Transverse colon (tissue), 4 donors: ENCODE measurements at regions not wholly inside any gene's neighbourhood (a gene's known extent, or its start where the extent isn't known, plus 50 kb on each side); places are given as distances from the start of the nearest gene placed in this dataset.

Source experiments
- CTCF ChIP-seq, 5 experiments: fragments of 200-600 bp in 3 of 5; fragments of 450-650 bp in 2 of 5; sonication (generic) in 3 of 5; IDR thresholded peaks; 1 replicate in 2 of 5; 2 replicates in 3 of 5; pipeline ENCODE4 v1.5.1; 2016 to 2017; ENCODE audit warnings: antibody characterized with exemption in 5 of 5, inconsistent platforms in 3 of 5, mild to moderate bottlenecking in 2 of 5, moderate library complexity in 1 of 5
- EP300 ChIP-seq: sonication (generic); formaldehyde crosslinking; IDR thresholded peaks from one replicate; pipeline ENCODE4 v1.6.1; 2017; ENCODE audit warnings: antibody characterized with exemption, low read depth
- POLR2A ChIP-seq: fragments of 450-650 bp; IDR thresholded peaks from one replicate; pipeline ENCODE4 v1.6.1; 2016; ENCODE audit warnings: antibody characterized with exemption, mild to moderate bottlenecking, moderate library complexity
- POLR2AphosphoS5 ChIP-seq, 3 donors: sonication (generic); formaldehyde crosslinking; IDR thresholded peaks; one replicate each; pipeline ENCODE4 v1.6.1; 2016; ENCODE audit warnings: antibody characterized with exemption in 3 of 3

- TF ChIP-seq POLR2A (no peak), CTCF (IDR thresholded peaks at IDR 0.05) (no peak), EP300 (no peak), POLR2AphosphoS5 (IDR thresholded peaks at IDR 0.05) (no peak)
Measured at GRCh38 chr1:30419831-30420230, 303.6 kb downstream of the MATN1 start.
